OCI-LY7 (cell line): ENCODE measurements at regions not wholly inside any gene's neighbourhood (a gene's known extent, or its start where the extent isn't known, plus 50 kb on each side); places are given as distances from the start of the nearest gene placed in this dataset.
"Not testable (repeated sequence)": the region's sequence is repeated elsewhere in the genome, so short reads cannot be mapped to it uniquely, and the experiment has no call there.

Experiments
- BruUV-seq: library from RNA; stranded (reverse); fragments of 400-500 nt; replicated peaks from 2 replicates; lab custom pipeline; 2021; lab: Mats Ljungman, UMichigan
- CTCF ChIA-PET: fragments of 300-600 bp; sonication (Branson Sonifier 250); formaldehyde crosslinking; loops from one replicate; lab custom pipeline; 2022; ENCODE audit warnings: antibody characterized with exemption; ENCODE audit not compliant: unreplicated experiment; lab: Charles Lee
- POLR2A ChIA-PET: fragments of 300-600 bp; sonication (Branson Sonifier 250); formaldehyde crosslinking; loops from one replicate; lab custom pipeline; 2022; ENCODE audit warnings: antibody characterized with exemption; lab: Charles Lee
- DNase-seq: peaks from one replicate; pipeline ENCODE4 v3.0.0-alpha.2; 2015; ENCODE audit warnings: low spot score
- H2AFZ ChIP-seq: fragments of 200-600 bp; sonication (generic), shearing (Covaris generic); 2 replicates; pipeline ENCODE4 v1.6.1; 2014; ENCODE audit warnings: mild to moderate bottlenecking, antibody characterized with exemption, low read length, moderate library complexity
- H3K27ac ChIP-seq: fragments of 200-600 bp; sonication (generic); 2 replicates; pipeline ENCODE4 v1.5.1; 2014; ENCODE audit warnings: mixed run types, low read depth, mild to moderate bottlenecking, moderate library complexity, low read length, inconsistent platforms; ENCODE audit not compliant: poor library complexity, severe bottlenecking
- H3K36me3 ChIP-seq: fragments of 200-600 bp; sonication (generic); 2 replicates; pipeline ENCODE4 v1.6.1; 2014; ENCODE audit warnings: mild to moderate bottlenecking, antibody characterized with exemption, low read length, moderate library complexity, mixed read lengths; ENCODE audit not compliant: insufficient read depth
- H3K4me1 ChIP-seq: fragments of 200-600 bp; sonication (generic); 2 replicates; pipeline ENCODE4 v1.5.1; 2014; ENCODE audit warnings: mild to moderate bottlenecking, low read length; ENCODE audit not compliant: insufficient read depth, poor library complexity, severe bottlenecking
- H3K4me2 ChIP-seq: fragments of 200-600 bp; sonication (generic); 2 replicates; pipeline ENCODE4 v1.6.1; 2014; ENCODE audit warnings: mild to moderate bottlenecking, low read length
- H3K4me3 ChIP-seq: fragments of 200-600 bp; sonication (generic); 2 replicates; pipeline ENCODE4 v1.5.1; 2014; ENCODE audit warnings: mild to moderate bottlenecking, low read depth, low read length; ENCODE audit not compliant: poor library complexity, severe bottlenecking
- H3K79me2 ChIP-seq: fragments of 200-600 bp; sonication (generic); 2 replicates; pipeline ENCODE4 v1.6.1; 2016; ENCODE audit warnings: low read depth, mild to moderate bottlenecking, low read length, moderate library complexity, mixed read lengths; ENCODE audit not compliant: insufficient read depth
- H3K9me2 ChIP-seq: fragments of 200-600 bp; sonication (generic); 2 replicates; pipeline ENCODE4 v1.6.1; 2016; ENCODE audit warnings: mild to moderate bottlenecking, low read length, mixed read lengths; ENCODE audit not compliant: insufficient read depth
- H3K9me3 ChIP-seq: fragments of 200-600 bp; sonication (generic); 2 replicates; pipeline ENCODE4 v1.6.1; 2014; ENCODE audit warnings: mild to moderate bottlenecking, mixed run types, low read length, mixed read lengths
- H4K20me1 ChIP-seq: fragments of 200-600 bp; sonication (generic); 2 replicates; pipeline ENCODE4 v1.6.1; 2014; ENCODE audit warnings: mild to moderate bottlenecking, antibody characterized with exemption, low read length, moderate library complexity, mixed read lengths; ENCODE audit not compliant: insufficient read depth
- EZH2phosphoT487 ChIP-seq: fragments of 200-600 bp; sonication (generic); IDR thresholded peaks from 2 replicates; pipeline ENCODE4 v1.6.1; 2018; ENCODE audit warnings: low read depth, borderline replicate concordance, mild to moderate bottlenecking, mixed run types, antibody characterized with exemption, low read length, moderate library complexity, mixed read lengths
- intact Hi-C: fragments of 100-400 bp; cut with micrococcal nuclease; formaldehyde crosslinking; loops from one replicate; pipeline ENCODE4 v1.10.0; 2022; ENCODE audit not compliant: unreplicated experiment
- TF ChIP-seq, protein P1 (sequence below): fragments of 200-600 bp; sonication (generic); conservative IDR thresholded peaks from 2 replicates; pipeline ENCODE4 v1.5.1; 2014; ENCODE audit warnings: mild to moderate bottlenecking, antibody characterized with exemption, low read length, moderate library complexity, mixed read lengths

DNA sequence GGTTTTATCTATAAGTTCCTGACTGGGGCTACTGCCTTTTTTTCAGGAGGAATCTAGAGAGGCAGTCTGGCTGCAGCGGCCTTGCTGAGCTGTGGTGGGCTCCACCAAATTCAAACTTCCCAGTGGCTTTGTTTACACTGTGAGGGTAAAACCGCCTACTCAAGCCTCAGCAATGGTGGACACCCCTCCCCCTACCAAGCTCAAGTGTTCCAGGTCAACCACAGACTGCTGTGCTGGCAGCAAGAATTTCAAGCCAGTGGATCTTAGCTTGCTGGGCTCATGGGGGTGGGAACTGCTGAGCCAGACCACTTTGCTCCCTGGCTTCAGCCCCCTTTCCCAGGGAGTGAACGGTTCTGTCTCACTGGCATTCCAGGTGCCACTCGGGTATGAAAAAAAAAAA is 83.9 kb upstream of the WDR75 start:
- H3K4me1 ChIP-seq, H3K36me3 ChIP-seq, intact Hi-C loops, H3K79me2 ChIP-seq, H3K27ac ChIP-seq, H3K9me2 ChIP-seq, H3K4me3 ChIP-seq, H2AFZ ChIP-seq, H3K4me2 ChIP-seq, DNase-seq, CTCF ChIA-PET, BruUV-seq, H3K9me3 ChIP-seq, H4K20me1 ChIP-seq: not testable (repeated sequence)
- POLR2A ChIA-PET: interaction anchor here (0.7 kb wide), 1 partner anchor 479 kb away, joined by 3 read pairs; no protein-coding TSS in a partner anchor

DNA sequence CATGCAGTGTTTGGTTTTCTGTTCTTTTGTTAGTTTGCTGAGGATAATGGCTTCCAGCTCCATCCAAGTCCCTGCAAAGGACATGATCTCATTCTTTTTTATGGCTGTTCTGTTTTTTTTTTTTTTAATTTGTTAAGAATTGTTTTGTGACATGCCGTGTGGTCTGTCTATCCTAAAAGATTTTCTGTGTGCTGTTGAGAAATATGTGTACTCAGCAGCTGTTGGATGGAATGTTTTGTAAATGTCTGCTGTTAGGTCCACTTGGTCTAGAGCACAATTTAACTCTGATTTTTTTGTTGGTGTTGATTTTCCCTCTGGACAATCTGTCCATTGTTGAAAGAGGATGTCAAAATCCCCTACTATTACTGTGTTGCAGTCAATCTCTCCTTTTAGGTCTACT is 80.4 kb upstream of the WDR75 start:
- Histone ChIP-seq H3K9me3 (no peaks in the 10 kb centered on the region), H3K27ac (no peak overlapping the region), H4K20me1 (no peaks in the 10 kb centered on the region), H3K4me3 (no peak overlapping the region), H3K36me3 (no peaks in the 10 kb centered on the region), H3K79me2 (no peaks in the 10 kb centered on the region), H3K4me1 (no peaks in the 10 kb centered on the region), H3K4me2 (no peak overlapping the region), H2AFZ (no peak overlapping the region), H3K9me2 (no peaks in the 10 kb centered on the region)
- DNase-seq: no peak
- ChIA-PET POLR2A (no interaction called here), CTCF (no interaction called here)
- intact Hi-C loops: no loop called here
- no peak for TF ChIP-seq EZH2phosphoT487
- TF ChIP-seq, protein P1, sequence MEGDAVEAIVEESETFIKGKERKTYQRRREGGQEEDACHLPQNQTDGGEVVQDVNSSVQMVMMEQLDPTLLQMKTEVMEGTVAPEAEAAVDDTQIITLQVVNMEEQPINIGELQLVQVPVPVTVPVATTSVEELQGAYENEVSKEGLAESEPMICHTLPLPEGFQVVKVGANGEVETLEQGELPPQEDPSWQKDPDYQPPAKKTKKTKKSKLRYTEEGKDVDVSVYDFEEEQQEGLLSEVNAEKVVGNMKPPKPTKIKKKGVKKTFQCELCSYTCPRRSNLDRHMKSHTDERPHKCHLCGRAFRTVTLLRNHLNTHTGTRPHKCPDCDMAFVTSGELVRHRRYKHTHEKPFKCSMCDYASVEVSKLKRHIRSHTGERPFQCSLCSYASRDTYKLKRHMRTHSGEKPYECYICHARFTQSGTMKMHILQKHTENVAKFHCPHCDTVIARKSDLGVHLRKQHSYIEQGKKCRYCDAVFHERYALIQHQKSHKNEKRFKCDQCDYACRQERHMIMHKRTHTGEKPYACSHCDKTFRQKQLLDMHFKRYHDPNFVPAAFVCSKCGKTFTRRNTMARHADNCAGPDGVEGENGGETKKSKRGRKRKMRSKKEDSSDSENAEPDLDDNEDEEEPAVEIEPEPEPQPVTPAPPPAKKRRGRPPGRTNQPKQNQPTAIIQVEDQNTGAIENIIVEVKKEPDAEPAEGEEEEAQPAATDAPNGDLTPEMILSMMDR: no peak
- no TSS peak for BruUV-seq

DNA sequence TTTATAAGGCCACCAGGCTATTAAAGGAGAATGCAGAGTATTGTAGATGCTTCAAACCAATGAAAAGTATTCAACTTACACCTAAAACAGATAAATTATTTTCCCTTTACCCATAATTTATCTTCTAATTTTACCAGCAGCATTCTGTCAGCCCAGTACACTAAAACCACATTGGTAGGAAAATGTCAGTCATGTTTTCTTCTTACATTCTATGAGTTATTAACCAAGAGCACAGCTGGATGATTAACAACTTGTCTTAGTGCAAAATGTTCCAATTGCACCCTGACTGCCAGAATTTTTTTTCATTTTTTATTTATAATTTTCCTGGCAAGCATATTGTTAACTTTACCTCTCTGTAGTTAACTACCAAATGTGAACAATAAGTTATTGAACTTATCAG is 79.0 kb upstream of the WDR75 start:
- CTCF ChIA-PET: no interaction called here
- no peak overlapping the region for H3K4me3 ChIP-seq

More for the DNA sequence above, 79.0 kb upstream of the WDR75 start:
- Histone ChIP-seq H3K36me3 (no peaks in the 10 kb centered on the region), H3K9me2 (no peaks in the 10 kb centered on the region), H3K27ac (no peak overlapping the region), H3K4me2 (no peak overlapping the region), H3K4me1 (no peaks in the 10 kb centered on the region), H2AFZ (no peak overlapping the region), H3K9me3 (no peaks in the 10 kb centered on the region), H3K79me2 (no peaks in the 10 kb centered on the region), H4K20me1 (no peaks in the 10 kb centered on the region)
- TF ChIP-seq EZH2phosphoT487: no peak
- TF ChIP-seq, protein P1: no peak
- intact Hi-C loops: no loop called here
- DNase-seq: no peak
- POLR2A ChIA-PET: interaction anchor here (1.0 kb wide), 1 partner anchor 11 kb away, joined by 4 read pairs; no protein-coding TSS in a partner anchor
- BruUV-seq: no TSS peak
